Testis (tissue), 2 donors: ENCODE measurements at regions not wholly inside any gene's neighbourhood (a gene's known extent, or its start where the extent isn't known, plus 50 kb on each side); places are given as distances from the start of the nearest gene placed in this dataset.

ENCODE experiments used
- POLR2A ChIP-seq: fragments of 450-650 bp; IDR thresholded peaks from one replicate; pipeline ENCODE4 v1.6.1; 2017; ENCODE audit warnings: antibody characterized with exemption, mild to moderate bottlenecking, moderate library complexity
- TF ChIP-seq, protein P1 (sequence below), 3 experiments: fragments of 450-650 bp in 2 of 3; fragments of 200-600 bp in 1 of 3; sonication (generic) in 1 of 3; IDR thresholded peaks; one replicate each; pipeline ENCODE4 v1.5.1; 2016 to 2019; ENCODE audit warnings: antibody characterized with exemption in 3 of 3, mild to moderate bottlenecking in 2 of 3, moderate library complexity in 1 of 3

DNA sequence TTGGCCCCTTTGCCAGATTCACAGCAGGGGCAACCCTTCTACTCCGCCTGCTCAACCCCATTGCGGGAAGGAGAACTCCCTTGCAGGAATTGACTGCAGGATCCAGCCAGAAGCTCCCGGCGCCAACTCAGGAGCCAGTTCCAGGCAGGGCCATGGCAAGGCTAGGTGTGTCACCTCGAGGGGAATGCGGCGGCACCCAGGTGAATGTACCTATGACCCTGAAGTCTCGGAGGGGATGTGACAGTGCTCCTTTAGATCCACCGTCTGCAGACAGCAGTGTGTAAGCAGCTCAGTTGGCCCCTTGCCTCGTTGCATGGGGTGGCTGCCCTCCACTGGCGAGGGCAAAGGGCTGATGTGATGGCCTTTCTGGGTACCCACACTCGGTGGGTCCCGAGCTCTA lies 606.6 kb downstream of the ELAVL2 start:
- TF ChIP-seq, protein P1, sequence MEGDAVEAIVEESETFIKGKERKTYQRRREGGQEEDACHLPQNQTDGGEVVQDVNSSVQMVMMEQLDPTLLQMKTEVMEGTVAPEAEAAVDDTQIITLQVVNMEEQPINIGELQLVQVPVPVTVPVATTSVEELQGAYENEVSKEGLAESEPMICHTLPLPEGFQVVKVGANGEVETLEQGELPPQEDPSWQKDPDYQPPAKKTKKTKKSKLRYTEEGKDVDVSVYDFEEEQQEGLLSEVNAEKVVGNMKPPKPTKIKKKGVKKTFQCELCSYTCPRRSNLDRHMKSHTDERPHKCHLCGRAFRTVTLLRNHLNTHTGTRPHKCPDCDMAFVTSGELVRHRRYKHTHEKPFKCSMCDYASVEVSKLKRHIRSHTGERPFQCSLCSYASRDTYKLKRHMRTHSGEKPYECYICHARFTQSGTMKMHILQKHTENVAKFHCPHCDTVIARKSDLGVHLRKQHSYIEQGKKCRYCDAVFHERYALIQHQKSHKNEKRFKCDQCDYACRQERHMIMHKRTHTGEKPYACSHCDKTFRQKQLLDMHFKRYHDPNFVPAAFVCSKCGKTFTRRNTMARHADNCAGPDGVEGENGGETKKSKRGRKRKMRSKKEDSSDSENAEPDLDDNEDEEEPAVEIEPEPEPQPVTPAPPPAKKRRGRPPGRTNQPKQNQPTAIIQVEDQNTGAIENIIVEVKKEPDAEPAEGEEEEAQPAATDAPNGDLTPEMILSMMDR (IDR thresholded peaks at IDR 0.05), result no peak
- no peak for TF ChIP-seq POLR2A
